Lung (tissue), 11 donors: ENCODE measurements at regions not wholly inside any gene's neighbourhood (a gene's known extent, or its start where the extent isn't known, plus 50 kb on each side); places are given as distances from the start of the nearest gene placed in this dataset.

Experiments
- ATAC-seq: fragments of 200-7000 bp; cut with Tn5 transposase; one replicate; pipeline ENCODE4 v1.9.1; 2020; ENCODE audit warnings: moderate number of reproducible peaks; ENCODE audit not compliant: insufficient read depth, low FRiP score
- DNase-seq, 3 donors: peaks; one replicate each; pipeline ENCODE4 v3.0.0-alpha.2; 2013 to 2017
- H3K27ac ChIP-seq, 2 donors: one replicate each; pipeline ENCODE4 v1.5.1; 2013; ENCODE audit warnings: mild to moderate bottlenecking in 2 of 2, moderate library complexity in 2 of 2, control low read depth in 1 of 2, inconsistent platforms in 1 of 2, low read depth in 1 of 2, low read length in 1 of 2
- H3K27me3 ChIP-seq, 3 donors: one replicate each; pipeline ENCODE4 v1.5.1; 2013; ENCODE audit warnings: low read length in 2 of 3; ENCODE audit not compliant: control insufficient read depth in 3 of 3, insufficient read depth in 3 of 3
- H3K36me3 ChIP-seq, 4 donors: one replicate each; pipeline ENCODE4 v1.5.1; 2013; ENCODE audit warnings: low read length in 4 of 4, mild to moderate bottlenecking in 1 of 4, moderate library complexity in 1 of 4; ENCODE audit not compliant: control insufficient read depth in 4 of 4, insufficient read depth in 4 of 4
- H3K4me1 ChIP-seq, 5 donors: one replicate each; pipeline ENCODE4 v1.5.1; 2013; ENCODE audit warnings: low read length in 5 of 5, mild to moderate bottlenecking in 2 of 5, moderate library complexity in 1 of 5; ENCODE audit not compliant: control insufficient read depth in 5 of 5, insufficient read depth in 5 of 5
- H3K4me3 ChIP-seq: one replicate; pipeline ENCODE4 v1.5.1; 2013; ENCODE audit warnings: mild to moderate bottlenecking, control low read depth, moderate library complexity
- H3K9ac ChIP-seq, 2 donors: one replicate each; pipeline ENCODE4 v1.5.1; 2013; ENCODE audit warnings: low read length in 2 of 2, control low read depth in 1 of 2; ENCODE audit not compliant: insufficient read depth in 1 of 2
- H3K9me3 ChIP-seq, 4 donors: one replicate each; pipeline ENCODE4 v1.5.1; 2013; ENCODE audit warnings: low read length in 3 of 4, mild to moderate bottlenecking in 1 of 4, moderate library complexity in 1 of 4; ENCODE audit not compliant: control insufficient read depth in 4 of 4, insufficient read depth in 3 of 4
- WGBS, 2 donors: extraction: QIAGEN DNeasy Blood & Tissue Kit; methylation state at CpG; one replicate each; pipeline ENCODE4 v1.1.7; 2013; 5-methylcytosine and 5-hydroxymethylcytosine counted together
- TF ChIP-seq, protein P1 (sequence below): IDR thresholded peaks from 2 replicates; pipeline ENCODE4 v1.5.1; 2012; ENCODE audit warnings: mild to moderate bottlenecking; ENCODE audit errors: control extremely low read depth, extremely low read depth
- donor health status: control.
- donor health status: control.
- donor health status: Bipolar disorder and iron deficiency.
- donor health status: healthy.
- donor health status: DM: yes; HTN: yes; CAD: no.

- WGBS, 2 donors: 84 to 86% methylated on average over 9 of the region's 9 CpGs
- no peak overlapping the region for H3K27ac ChIP-seq
- TF ChIP-seq, protein P1, sequence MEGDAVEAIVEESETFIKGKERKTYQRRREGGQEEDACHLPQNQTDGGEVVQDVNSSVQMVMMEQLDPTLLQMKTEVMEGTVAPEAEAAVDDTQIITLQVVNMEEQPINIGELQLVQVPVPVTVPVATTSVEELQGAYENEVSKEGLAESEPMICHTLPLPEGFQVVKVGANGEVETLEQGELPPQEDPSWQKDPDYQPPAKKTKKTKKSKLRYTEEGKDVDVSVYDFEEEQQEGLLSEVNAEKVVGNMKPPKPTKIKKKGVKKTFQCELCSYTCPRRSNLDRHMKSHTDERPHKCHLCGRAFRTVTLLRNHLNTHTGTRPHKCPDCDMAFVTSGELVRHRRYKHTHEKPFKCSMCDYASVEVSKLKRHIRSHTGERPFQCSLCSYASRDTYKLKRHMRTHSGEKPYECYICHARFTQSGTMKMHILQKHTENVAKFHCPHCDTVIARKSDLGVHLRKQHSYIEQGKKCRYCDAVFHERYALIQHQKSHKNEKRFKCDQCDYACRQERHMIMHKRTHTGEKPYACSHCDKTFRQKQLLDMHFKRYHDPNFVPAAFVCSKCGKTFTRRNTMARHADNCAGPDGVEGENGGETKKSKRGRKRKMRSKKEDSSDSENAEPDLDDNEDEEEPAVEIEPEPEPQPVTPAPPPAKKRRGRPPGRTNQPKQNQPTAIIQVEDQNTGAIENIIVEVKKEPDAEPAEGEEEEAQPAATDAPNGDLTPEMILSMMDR: no peak
- DNase-seq: no peak
- H3K9ac ChIP-seq: no peak overlapping the region
- H3K27me3 ChIP-seq: no peaks in the 10 kb centered on the region
- no peaks in the 10 kb centered on the region for H3K4me1 ChIP-seq
- H3K9me3 ChIP-seq: peaks cover 0 to under 1% (median 0%) of the 10 kb centered on the region in 4 donors
- no peak overlapping the region for H3K4me3 ChIP-seq
- ATAC-seq: no peak
- no peaks in the 10 kb centered on the region for H3K36me3 ChIP-seq
These were observed 287.7 kb downstream of the FBXO15 start for GRCh38 chr18:73859837-73860397.

DNA sequence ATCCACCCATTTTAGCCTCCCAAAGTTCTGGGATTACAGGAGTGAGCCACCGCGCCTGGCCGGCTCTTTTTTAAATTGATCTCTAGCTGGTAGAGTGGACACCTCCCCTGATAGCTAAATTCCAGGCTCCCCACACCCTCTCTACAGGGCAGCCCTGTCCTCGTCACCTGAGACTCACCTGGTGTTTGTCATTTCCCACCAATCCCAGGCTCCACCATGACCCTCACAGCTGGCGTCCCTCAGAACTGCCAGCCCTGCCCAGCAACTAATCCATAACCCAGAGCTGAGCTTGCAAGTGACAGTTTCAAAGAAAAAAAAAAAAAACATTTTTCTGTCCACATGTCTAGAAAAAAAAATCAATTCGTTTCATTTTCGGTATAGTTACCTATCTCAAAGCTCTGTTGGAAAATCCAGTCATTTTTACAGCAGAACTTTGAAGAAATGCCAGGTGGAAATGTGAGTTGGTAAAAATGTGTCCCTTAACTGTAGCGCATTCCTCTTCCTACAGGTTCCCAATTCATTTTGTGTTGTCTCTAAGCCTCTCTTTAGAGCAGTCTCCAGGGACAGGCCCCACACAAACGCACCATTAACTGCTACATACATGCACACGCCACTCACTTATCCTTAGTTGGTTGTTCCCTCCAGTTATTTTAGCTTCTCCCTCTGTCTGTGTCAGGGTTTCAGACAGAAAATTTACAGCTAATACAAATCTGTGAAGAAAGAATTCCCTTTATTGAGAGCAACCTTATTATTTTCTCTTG is 294.7 kb downstream of the FBXO15 start:
- Histone ChIP-seq H3K27ac (no peak overlapping the region), H3K9me3 (no peaks in the 10 kb centered on the region), H3K4me1 (peaks cover 0 to 1% (median 0%) of the 10 kb centered on the region in 5 donors), H3K9ac (no peak overlapping the region), H3K27me3 (no peaks in the 10 kb centered on the region), H3K4me3 (no peak overlapping the region), H3K36me3 (no peaks in the 10 kb centered on the region)
- TF ChIP-seq, protein P1: no peak
- 68 to 70% methylated on average over 10 of the region's 10 CpGs for WGBS, 2 donors
- DNase-seq (no peak), ATAC-seq (no peak)

DNA sequence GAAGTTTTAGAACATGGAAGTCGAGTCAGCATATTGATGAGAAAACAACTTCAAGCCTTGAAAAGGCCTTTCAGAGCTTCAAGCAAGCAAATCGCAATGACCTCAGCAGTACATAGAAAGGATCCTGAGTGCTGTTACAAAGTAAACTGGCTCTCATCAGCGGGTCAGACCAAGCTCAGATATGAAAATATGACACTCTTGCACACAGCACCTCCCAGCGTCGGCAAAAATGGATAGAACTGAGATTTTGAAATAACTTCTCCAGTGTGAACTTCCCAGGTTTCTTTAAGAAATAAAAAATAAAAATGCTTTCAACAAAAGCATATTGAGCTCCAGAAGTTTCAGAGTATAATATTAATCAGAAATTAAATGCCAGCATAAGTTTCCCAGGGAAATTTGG is 296.9 kb downstream of the FBXO15 start:
- peaks cover 0 to 1% (median 0%) of the 10 kb centered on the region in 5 donors for H3K4me1 ChIP-seq
- no peaks in the 10 kb centered on the region for H3K27me3 ChIP-seq
- ATAC-seq (no peak), DNase-seq (no peak)
- no peak overlapping the region for H3K27ac ChIP-seq
- TF ChIP-seq, protein P1: no peak
- H3K9ac ChIP-seq: no peak overlapping the region
- H3K36me3 ChIP-seq: no peaks in the 10 kb centered on the region
- H3K9me3 ChIP-seq: no peaks in the 10 kb centered on the region
- 87 to 91% methylated on average over 5 of the region's 5 CpGs for WGBS, 2 donors
- no peak overlapping the region for H3K4me3 ChIP-seq
